G401 (cell line): ENCODE measurements at regions not wholly inside any gene's neighbourhood (a gene's known extent, or its start where the extent isn't known, plus 50 kb on each side); places are given as distances from the start of the nearest gene placed in this dataset.
"Not testable (repeated sequence)": the region's sequence is repeated elsewhere in the genome, so short reads cannot be mapped to it uniquely, and the experiment has no call there.

Experiments used
- DNase-seq: peaks from one replicate; pipeline ENCODE4 v3.0.0-alpha.2; 2015; ENCODE audit warnings: low spot score
- in situ Hi-C: cut with HindIII; loops from 2 replicates; pipeline ENCODE4 v1.10.0; 2016; ENCODE audit warnings: low sequenced_read_pairs, mixed read lengths

GRCh38 chr13:99692854-99693253 lies 191.6 kb downstream of the TM9SF2 start:
- in situ Hi-C loops: no loop called here
- no peak for DNase-seq

- DNase-seq: no peak
- in situ Hi-C loops: no loop called here
These were observed 190.3 kb downstream of the TM9SF2 start for GRCh38 chr13:99691552-99691951.

GRCh38 chr13:99690426-99691174 lies 189.3 kb downstream of the TM9SF2 start:
- in situ Hi-C loops: no loop called here

GRCh38 chr13:99689955-99690354 lies 188.7 kb downstream of the TM9SF2 start:
- in situ Hi-C loops: no loop called here

More at GRCh38 chr13:99690426-99691174, 189.3 kb downstream of the TM9SF2 start:
- no peak for DNase-seq

GRCh38 chr13:99688776-99689175 lies 187.5 kb downstream of the TM9SF2 start:
- peak; percentile 80 for DNase-seq
- in situ Hi-C loops: no loop called here

More at GRCh38 chr13:99689955-99690354, 188.7 kb downstream of the TM9SF2 start:
- no peak for DNase-seq

GRCh38 chr13:99687723-99688397 lies 186.6 kb downstream of the TM9SF2 start:
- in situ Hi-C loops: no loop called here
- peak; percentile 66 for DNase-seq

- in situ Hi-C loops: no loop called here
- peak; percentile 61 for DNase-seq
These were observed 185.7 kb downstream of the TM9SF2 start for GRCh38 chr13:99686944-99687411.

- peak; percentile 86 for DNase-seq
- in situ Hi-C loops: no loop called here
These were observed 184.9 kb downstream of the TM9SF2 start for GRCh38 chr13:99686157-99686572.

GRCh38 chr13:99681695-99682094 lies 180.4 kb downstream of the TM9SF2 start:
- no peak for DNase-seq
- in situ Hi-C loops: no loop called here

- DNase-seq: peak; percentile 70
- in situ Hi-C loops: no loop called here
These were observed 176.1 kb downstream of the TM9SF2 start for GRCh38 chr13:99677116-99677951.

- no peak for DNase-seq
- in situ Hi-C loops: no loop called here
These were observed 170.5 kb downstream of the TM9SF2 start for GRCh38 chr13:99671746-99672145.

- in situ Hi-C loops, DNase-seq: not testable (repeated sequence)
These were observed 167.8 kb downstream of the TM9SF2 start for GRCh38 chr13:99669096-99669495.

- DNase-seq: peak; percentile 75
- in situ Hi-C loops: no loop called here
These were observed 165.0 kb downstream of the TM9SF2 start for GRCh38 chr13:99666146-99666805.

GRCh38 chr13:99665711-99666110 lies 164.4 kb downstream of the TM9SF2 start:
- peak; percentile 92 for DNase-seq
- in situ Hi-C loops: no loop called here

- in situ Hi-C loops: no loop called here
- peak; percentile 59 for DNase-seq
These were observed 162.6 kb downstream of the TM9SF2 start for GRCh38 chr13:99663908-99664307.

GRCh38 chr13:99663185-99663825 lies 162.0 kb downstream of the TM9SF2 start:
- in situ Hi-C loops: no loop called here
- DNase-seq: peak; percentile 83

GRCh38 chr13:99662678-99663077 lies 161.4 kb downstream of the TM9SF2 start:
- in situ Hi-C loops: no loop called here
- peak; percentile 74 for DNase-seq

- in situ Hi-C loops: no loop called here
- peak; percentile 79 for DNase-seq
These were observed 160.5 kb downstream of the TM9SF2 start for GRCh38 chr13:99661791-99662190.
